SK-N-MC (cell line): ENCODE measurements at regions not wholly inside any gene's neighbourhood (a gene's known extent, or its start where the extent isn't known, plus 50 kb on each side); places are given as distances from the start of the nearest gene placed in this dataset.

Experiments
- EZH2 ChIP-seq: fragments of 200-600 bp; sonication (generic); IDR thresholded peaks from one replicate; pipeline ENCODE4 v1.6.1; 2017; ENCODE audit warnings: antibody characterized with exemption
- POLR2AphosphoS5 ChIP-seq: IDR thresholded peaks from 2 replicates; pipeline ENCODE4 v1.6.1; 2012; ENCODE audit warnings: mild to moderate bottlenecking, low read depth, low read length, borderline replicate concordance

DNA sequence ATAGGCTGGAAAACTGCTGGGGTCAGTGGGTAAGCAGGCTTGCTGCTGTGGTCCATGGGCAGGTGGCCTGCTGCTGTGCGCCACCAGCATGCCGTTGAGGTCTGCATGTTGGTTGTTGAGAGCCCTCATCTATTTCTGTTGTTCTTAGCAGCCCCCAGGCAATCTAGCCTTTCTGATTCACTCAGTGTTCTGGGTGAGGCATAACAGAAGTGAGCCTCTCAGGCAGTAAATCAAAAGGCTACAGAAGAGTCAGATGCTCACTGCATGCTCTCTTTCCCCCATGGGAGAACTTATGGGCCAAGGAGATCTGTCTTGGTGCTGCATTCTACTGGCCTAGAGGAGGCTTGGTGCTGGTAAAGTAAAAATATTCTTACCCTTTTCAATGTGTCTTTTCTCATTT is 67.8 kb upstream of the ATP10A start:
- TF ChIP-seq POLR2AphosphoS5 (no peak), EZH2 (no peak)
